Femur (tissue), 1 donor: ENCODE measurements at regions not wholly inside any gene's neighbourhood (a gene's known extent, or its start where the extent isn't known, plus 50 kb on each side); places are given as distances from the start of the nearest gene placed in this dataset.
"Not testable (repeated sequence)": the region's sequence is repeated elsewhere in the genome, so short reads cannot be mapped to it uniquely, and the experiment has no call there.

ENCODE experiments used
- DNase-seq: peaks from one replicate; pipeline ENCODE4 v3.0.0-alpha.2; 2017

DNA sequence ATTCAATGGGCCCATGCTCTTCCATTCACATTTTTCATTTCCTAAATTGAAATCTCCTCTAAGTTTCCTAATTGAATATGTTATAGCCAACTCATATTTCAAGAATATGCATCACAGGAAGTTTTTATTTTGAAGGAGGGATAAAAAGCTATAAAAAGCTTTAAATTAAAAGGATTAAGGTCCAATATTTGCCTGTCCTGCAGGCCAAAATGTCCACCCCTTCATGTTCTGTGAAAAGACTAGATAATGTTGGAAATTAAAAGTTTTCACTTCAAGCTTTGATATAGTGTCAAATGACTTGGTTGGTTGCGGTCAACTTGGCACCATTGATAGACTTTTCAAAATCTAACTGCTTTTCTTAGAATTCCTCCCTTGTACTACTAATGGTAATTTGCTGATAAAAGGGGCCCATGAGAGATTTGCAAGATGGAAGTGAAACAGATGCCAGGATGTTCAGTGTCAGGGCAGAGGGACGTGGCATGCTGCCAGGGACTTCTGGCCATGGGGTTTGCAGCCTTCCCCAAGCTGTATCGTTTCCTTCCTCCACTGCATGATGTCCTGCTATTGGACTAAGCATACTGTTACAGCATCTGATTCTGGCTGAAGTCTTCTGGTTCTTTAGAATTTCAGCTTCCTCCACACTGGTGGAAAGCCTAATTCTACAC is 547.3 kb upstream of the MIR17HG start:
- peak; percentile 61 for DNase-seq

GRCh38 chr13:90801621-90802020 is 545.9 kb upstream of the MIR17HG start:
- DNase-seq, result no peak

- DNase-seq, result no peak
Observed at GRCh38 chr13:90803210-90803609, 544.3 kb upstream of the MIR17HG start.

DNA sequence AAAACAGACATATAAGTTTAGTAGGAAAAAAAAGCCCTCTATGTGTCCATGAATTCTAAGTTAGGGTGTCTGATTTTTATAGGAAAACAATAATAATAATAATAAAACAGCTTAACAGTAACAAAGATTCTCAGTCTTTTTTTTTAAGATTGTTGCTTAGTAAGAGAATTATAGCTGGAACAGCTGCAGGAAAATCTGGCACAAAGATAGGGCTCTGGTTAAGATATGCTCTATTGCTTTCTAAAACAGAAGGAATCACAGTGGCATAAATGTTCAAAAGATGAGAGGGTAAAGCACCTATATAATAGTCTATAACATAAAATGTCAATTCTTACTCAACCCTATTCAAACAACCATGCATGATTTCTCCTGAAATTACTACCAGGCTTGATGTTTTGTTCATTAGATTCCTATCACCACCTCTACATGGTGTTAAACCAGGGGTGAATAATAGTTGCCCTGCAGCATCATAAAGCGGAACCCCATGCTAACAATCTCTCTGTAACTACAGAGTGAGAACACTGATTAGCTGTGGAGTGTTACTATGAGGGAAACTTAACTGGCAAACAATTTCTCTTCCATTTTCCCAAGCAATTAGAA is 541.4 kb upstream of the MIR17HG start:
- DNase-seq, result no peak

GRCh38 chr13:90806892-90807291 is 540.6 kb upstream of the MIR17HG start:
- peak; percentile 58 for DNase-seq

DNA sequence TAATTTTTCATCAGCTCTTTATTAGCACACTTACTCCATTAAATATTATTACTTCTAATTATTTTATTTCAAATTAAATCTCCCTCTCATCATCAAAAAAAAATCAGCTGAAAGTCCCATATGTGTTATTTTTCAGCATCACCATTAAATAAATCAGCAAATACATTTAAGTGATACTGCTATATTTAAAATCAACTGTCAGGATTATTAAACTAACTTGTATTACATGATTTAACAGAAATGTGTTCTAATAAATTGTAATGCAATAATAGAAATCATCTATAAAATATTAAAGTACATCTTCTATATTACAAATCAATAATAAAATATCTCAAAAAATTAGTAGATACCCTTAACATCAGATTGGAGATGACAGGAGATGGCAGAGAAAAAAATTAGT is 538.6 kb upstream of the MIR17HG start:
- no peak for DNase-seq

DNA sequence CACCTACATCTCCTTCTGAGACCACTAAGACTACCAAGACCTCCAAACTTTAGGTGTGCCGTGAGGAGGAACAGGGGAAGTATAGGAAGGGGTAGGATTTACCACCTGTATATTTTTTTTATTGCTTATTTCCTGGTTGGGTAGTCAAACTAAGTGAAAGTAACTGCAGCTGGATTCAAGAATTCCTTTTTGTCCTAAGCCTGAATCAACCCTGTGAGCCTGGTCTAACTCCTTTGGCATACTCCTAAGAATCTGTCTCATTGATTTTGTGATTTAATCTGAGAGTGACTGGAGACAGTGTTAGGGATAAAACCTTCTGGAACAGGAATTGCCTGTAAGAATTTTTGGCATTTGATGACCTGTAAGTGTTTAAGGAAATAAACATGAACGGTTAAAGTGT is 523.5 kb upstream of the MIR17HG start:
- no peak for DNase-seq

GRCh38 chr13:90826688-90827087 is 520.8 kb upstream of the MIR17HG start:
- DNase-seq, result no peak

DNA sequence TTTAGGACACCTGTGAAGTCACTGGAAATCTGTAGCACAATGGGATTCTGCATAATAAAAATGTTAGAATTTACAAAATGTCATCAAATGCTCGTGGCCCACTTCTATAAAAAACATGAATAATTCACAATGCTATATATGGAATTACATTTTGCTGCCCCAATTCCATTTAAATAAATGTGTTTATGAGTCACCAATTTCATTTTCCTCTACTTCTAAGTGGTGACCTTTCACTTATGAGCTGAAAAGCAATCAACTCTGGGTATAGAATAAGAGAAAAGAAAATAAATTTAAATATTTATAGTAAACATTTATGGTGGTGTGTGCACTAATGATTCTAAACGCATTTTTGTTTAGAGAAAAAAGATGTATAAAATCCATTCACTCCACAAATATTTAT is 516.7 kb upstream of the MIR17HG start:
- no peak for DNase-seq

GRCh38 chr13:90833951-90834350 is 513.5 kb upstream of the MIR17HG start:
- DNase-seq, result no peak

DNA sequence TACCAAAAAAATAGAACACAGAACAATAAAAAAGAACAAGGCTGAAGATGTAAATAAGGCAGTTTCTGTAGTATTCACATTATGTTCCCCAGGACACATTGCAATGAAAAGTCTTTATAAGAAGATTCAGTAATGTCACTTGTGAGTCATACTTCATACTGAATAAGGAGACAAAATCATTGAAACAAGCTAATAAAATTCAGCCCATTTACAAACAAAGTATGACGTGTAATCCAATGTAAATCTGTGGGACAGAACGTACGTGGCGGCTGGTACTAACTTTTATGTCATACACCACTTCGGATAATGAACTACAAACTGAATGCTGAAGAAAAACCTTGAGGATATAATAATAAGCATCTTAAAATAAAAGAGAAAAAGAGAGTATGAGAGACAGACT is 512.8 kb upstream of the MIR17HG start:
- no peak for DNase-seq

GRCh38 chr13:90835826-90836225 is 511.7 kb upstream of the MIR17HG start:
- DNase-seq, result no peak

DNA sequence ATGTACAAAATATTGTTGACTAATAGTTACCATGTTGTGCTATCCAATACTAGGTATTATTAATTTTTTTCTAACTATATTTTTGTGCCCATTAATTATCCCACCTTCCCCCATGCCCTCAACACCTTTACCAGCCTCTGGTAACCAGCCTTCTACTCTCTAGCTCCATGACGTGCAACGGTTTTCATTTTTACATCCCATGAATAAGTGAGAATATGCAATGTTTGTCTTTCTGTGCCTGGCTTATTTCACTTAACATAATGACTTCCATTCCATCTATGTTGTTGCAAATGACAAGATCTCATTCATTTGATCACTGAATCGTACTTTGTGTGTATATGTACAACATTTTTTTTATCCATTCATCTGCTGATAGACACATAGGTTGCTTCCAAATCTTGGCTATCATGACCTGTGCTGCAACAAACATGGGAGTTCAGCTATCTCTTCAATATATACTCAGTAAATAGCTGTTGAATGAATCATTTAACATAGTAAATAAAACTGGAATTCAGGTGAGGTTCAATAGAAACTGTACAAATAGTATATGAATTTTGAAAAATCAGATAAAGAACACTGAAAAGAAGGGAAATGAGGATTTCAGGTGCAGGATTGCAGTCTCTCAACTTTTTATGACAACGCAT is 509.0 kb upstream of the MIR17HG start:
- DNase-seq, result no peak

DNA sequence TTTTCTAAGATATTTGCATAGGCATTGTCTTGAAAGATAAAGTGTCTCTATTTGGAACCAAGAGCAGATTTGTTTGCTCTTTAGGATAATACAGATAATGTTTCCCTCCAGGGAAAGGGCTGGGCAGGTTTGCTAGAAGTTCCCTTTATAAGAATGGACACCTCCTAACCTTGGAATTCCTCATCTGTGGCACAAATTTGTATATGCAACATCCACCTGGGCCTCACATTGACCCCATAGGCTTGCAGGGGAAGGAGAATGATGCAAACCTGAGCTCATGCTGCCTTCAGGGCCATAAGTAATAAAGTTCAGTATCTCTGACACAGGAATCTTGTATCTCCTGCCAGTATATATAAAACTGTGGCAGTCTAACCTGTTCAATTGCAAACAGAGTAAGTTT is 508.4 kb upstream of the MIR17HG start:
- DNase-seq, result no peak

GRCh38 chr13:90846936-90847335 is 500.6 kb upstream of the MIR17HG start:
- no peak for DNase-seq

DNA sequence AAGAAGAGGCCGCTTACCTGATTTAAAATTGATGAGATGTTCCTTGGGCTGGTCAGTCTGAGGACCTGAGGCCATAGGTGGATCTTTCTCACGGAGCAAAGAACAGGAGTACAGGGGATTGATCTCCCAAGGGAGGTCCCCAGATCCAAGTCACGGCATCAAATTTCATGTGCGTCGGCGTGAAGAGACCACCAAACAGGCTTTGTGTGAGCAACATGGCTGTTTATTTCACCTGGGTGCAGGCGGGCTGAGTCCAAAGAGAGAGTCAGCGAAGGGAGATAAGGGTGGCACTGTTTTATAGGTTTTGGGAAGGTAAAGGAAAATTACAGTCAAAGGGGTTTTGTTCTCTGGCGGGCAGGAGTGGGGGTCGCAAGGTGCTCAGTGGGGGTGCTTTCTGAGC is 493.8 kb upstream of the MIR17HG start:
- not testable (repeated sequence) for DNase-seq

DNA sequence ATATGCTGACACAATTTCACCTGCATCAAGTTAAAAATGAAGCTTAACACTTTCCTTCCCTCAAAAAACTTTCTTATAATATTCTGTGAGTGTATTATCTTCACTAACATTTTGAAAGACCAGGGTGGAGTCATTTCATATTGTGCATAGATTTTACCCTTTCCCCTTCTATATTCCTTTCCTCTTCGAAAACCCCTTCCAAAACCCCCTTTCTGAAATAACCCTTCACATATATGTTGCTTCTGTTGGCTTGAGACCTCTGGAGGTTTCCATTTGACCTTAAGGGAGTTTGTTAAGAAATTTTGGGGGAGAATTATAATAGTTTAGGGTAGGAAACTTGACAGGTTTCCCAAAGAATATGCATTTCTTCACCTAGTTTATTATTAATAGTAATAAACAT is 489.6 kb upstream of the MIR17HG start:
- no peak for DNase-seq

DNA sequence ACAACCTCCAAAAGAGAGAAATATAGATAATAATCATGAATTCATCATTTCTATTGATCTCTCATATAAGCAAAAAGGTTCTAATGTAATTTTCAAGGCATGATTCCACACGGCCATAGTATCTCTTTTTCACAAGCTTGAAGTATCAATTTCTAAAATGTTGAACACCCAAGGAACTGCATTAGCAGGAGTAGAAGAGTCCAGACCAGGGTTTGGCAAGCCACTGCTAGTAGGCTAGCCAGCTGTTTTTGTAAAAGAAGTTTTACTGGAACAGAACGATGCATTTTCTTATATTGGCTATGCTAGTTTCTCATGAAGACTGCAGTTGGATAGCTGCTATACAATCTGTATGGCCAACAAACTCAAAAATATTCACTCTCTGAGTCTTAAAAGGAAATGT is 481.5 kb upstream of the MIR17HG start:
- peak; percentile 65 for DNase-seq

DNA sequence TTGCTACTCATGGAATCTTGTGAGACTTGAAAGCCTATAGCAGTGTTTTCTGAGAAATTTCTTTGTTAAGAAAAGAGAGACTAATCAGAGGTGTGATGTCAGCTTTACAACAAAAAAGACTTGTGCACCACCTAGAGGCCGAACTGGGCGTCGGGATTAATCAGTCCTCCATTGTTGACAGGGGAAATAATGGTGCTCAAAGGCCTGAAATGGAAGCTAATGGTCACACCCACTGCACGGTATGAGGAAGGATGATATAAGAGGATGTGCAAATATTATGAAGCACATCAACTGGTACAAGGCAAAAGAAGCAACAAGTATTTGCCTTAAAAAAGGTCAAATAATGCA is 480.2 kb upstream of the MIR17HG start:
- peak; percentile 63 for DNase-seq

- DNase-seq, result no peak
Observed at GRCh38 chr13:90868321-90868920, 479.1 kb upstream of the MIR17HG start.

- DNase-seq, result no peak
Observed at GRCh38 chr13:90869580-90869979, 477.9 kb upstream of the MIR17HG start.

DNA sequence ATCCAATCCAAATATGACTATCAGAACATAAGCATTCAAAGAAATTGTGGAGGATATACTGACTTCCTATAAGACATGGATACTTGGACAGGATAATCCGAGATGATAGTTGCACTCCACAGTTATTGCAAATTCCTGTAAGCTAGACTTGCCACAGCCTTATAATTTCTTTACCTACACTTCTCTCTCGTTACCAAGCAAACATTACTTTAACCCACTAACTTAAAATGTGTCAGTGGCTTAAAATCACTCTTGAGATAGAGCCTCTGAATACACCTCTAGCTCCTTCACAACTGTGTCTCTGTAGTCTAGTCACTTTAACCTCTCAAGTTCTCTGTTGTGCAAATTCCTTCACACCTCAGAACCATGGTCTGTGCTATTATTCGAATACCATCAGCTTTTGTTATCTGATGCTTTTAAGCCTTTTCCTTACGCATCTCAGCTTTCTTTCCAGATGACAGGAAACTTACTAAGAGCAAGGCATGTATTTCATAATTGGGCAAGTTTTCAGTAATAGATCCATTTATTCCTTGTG is 474.9 kb upstream of the MIR17HG start:
- no peak for DNase-seq

GRCh38 chr13:90880790-90881189 is 466.7 kb upstream of the MIR17HG start:
- DNase-seq, result no peak

DNA sequence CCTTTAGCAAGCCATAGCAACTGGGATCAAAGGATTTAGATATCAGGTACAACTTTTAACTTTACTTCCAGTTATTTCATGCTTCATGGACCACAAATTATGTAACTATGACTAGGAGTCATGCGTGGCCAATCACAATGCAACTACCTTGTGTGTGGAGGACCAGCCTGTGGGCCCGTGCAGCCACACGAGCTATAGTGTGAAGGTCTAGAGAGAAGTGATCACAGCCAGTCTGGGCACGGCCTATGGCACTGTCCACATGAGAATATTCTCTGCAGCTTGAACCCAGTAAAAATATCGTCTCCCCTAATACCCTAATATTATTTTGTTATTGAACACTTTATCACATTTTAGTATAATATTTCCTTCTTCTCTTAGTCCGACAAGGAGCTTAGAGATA is 464.9 kb upstream of the MIR17HG start:
- DNase-seq, result no peak
